Upper lobe of right lung (tissue), 1 donor: ENCODE measurements at regions not wholly inside any gene's neighbourhood (a gene's known extent, or its start where the extent isn't known, plus 50 kb on each side); places are given as distances from the start of the nearest gene placed in this dataset.

Experiments used
- ATAC-seq: fragments of 200-7000 bp; cut with Tn5 transposase; one replicate; pipeline ENCODE4 v1.9.1; 2020; ENCODE audit warnings: mild to moderate bottlenecking, moderate library complexity
- DNase-seq: peaks from one replicate; pipeline ENCODE4 v3.0.0-alpha.2; 2020
- H3K27ac ChIP-seq: fragments of 200-600 bp; one replicate; pipeline ENCODE4 v1.8.0; 2022
- H3K27me3 ChIP-seq: fragments of 200-600 bp; one replicate; pipeline ENCODE4 v1.8.0; 2022; ENCODE audit warnings: mild to moderate bottlenecking
- H3K36me3 ChIP-seq: fragments of 200-600 bp; one replicate; pipeline ENCODE4 v1.8.0; 2022
- H3K4me1 ChIP-seq: fragments of 200-600 bp; one replicate; pipeline ENCODE4 v1.8.0; 2022
- H3K4me3 ChIP-seq: fragments of 200-600 bp; one replicate; pipeline ENCODE4 v1.8.0; 2022; ENCODE audit warnings: mild to moderate bottlenecking
- H3K9me3 ChIP-seq: fragments of 200-600 bp; one replicate; pipeline ENCODE4 v1.8.0; 2022
- intact Hi-C: fragments of 100-400 bp; cut with DNase I; formaldehyde crosslinking; loops from one replicate; pipeline ENCODE4 v1.11.0; 2022
- TF ChIP-seq, protein P1 (sequence below): fragments of 200-600 bp; IDR thresholded peaks from one replicate; pipeline ENCODE4 v1.8.0; 2022; ENCODE audit warnings: antibody characterized with exemption
- donor health status: DM: no; HTN: yes; CAD: no; lungs with severe emphysema.

DNA sequence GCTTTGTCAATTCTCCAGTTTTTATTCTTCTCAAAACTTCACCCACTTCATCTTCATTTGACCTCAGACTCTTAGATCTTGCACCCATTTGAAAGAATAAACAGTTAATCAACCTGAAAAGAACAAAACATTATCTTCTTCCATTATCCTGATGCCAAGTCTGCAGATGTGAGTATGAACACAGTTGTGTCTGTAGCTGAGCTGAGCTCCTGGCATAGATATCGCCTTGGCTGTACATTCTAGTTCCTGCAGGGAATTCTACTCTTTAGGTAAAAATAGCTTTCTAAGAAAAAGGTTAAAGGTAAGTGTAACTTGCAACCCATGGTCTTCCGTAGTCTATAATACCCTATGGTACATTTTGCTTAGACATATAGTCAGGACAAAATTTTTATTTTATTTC, 169.7 kb downstream of the KCNA5 start:
- Histone ChIP-seq H3K36me3 (no peaks in the 10 kb centered on the region), H3K4me3 (no peak overlapping the region), H3K4me1 (no peaks in the 10 kb centered on the region), H3K27me3 (no peaks in the 10 kb centered on the region), H3K27ac (no peak overlapping the region), H3K9me3 (no peaks in the 10 kb centered on the region)
- TF ChIP-seq, protein P1, sequence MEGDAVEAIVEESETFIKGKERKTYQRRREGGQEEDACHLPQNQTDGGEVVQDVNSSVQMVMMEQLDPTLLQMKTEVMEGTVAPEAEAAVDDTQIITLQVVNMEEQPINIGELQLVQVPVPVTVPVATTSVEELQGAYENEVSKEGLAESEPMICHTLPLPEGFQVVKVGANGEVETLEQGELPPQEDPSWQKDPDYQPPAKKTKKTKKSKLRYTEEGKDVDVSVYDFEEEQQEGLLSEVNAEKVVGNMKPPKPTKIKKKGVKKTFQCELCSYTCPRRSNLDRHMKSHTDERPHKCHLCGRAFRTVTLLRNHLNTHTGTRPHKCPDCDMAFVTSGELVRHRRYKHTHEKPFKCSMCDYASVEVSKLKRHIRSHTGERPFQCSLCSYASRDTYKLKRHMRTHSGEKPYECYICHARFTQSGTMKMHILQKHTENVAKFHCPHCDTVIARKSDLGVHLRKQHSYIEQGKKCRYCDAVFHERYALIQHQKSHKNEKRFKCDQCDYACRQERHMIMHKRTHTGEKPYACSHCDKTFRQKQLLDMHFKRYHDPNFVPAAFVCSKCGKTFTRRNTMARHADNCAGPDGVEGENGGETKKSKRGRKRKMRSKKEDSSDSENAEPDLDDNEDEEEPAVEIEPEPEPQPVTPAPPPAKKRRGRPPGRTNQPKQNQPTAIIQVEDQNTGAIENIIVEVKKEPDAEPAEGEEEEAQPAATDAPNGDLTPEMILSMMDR: no peak
- ATAC-seq (no peak), DNase-seq (no peak)
- intact Hi-C loops: no loop called here

DNA sequence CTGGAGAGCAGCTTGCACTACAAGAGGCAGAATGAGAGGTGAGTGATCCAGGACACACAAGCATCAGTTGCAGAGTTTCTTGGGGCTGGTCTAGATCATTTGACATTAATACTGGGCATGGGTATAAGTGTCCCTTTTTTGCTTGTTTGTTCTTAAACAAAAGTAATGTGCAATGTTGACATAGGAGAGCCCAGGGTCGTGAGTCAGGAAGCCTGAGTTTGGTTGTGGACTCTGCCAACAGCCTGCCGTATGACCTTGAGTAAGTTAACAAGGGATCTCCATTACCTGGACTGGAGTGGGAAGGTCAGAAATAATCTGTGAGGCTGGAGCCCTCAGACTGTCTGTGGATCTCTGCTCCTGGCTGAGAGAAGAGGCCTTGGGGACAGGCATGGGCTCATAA, 170.3 kb downstream of the KCNA5 start:
- no peak for ATAC-seq
- no peaks in the 10 kb centered on the region for H3K27me3 ChIP-seq
- no peak for DNase-seq
- no peak overlapping the region for H3K4me3 ChIP-seq
- H3K9me3 ChIP-seq: no peaks in the 10 kb centered on the region
- no peaks in the 10 kb centered on the region for H3K36me3 ChIP-seq
- intact Hi-C loops: no loop called here
- H3K4me1 ChIP-seq: no peaks in the 10 kb centered on the region
- TF ChIP-seq, protein P1: no peak
- H3K27ac ChIP-seq: no peak overlapping the region

DNA sequence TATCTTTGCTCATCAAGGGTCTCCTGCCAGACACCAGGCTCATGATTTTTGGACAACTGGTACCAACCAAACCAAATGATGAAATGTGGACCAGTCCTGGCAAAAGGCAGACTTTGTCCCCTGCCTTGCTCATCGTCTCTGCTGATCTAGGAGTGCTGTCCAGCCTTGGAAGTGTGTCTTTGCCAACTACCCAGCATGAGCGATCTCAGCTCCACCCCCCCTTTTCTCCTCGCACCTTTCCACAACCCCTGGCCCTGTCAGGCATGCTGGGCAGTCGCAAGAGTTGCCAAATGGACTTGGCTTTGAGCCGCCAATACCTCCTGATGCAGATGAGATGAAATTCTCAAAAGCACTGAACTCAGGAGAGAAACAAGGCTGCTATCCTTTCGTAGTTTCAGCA, 174.3 kb downstream of the KCNA5 start:
- ATAC-seq: no peak
- H3K27ac ChIP-seq: no peak overlapping the region
- intact Hi-C loops: no loop called here
- H3K4me3 ChIP-seq: no peak overlapping the region
- no peaks in the 10 kb centered on the region for H3K27me3 ChIP-seq
- H3K9me3 ChIP-seq: no peaks in the 10 kb centered on the region
- no peak for DNase-seq
- H3K36me3 ChIP-seq: no peaks in the 10 kb centered on the region
- TF ChIP-seq, protein P1: no peak
- H3K4me1 ChIP-seq: no peaks in the 10 kb centered on the region

DNA sequence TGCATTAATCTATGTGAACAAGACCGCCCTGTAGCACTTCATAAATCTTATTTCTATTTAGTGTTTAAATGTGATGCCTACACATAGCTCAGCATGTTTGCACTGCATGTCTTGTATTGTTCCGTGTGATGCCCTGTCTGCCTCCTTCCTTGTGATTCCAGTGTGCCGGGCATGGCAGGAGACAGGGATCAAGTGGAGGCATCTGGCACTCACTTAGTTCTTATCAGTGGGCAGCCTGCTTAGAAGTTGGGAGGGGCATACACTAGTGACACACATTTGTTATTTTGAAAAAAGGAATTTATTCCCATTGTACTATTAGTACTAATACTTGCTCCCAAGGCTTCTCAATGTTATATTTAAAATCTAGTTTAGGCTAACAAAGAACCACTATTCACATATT, 176.4 kb downstream of the KCNA5 start:
- no peak overlapping the region for H3K4me3 ChIP-seq
- TF ChIP-seq, protein P1: no peak
- no peak overlapping the region for H3K27ac ChIP-seq
- H3K9me3 ChIP-seq: no peaks in the 10 kb centered on the region
- DNase-seq (no peak), ATAC-seq (no peak)
- intact Hi-C loops: no loop called here
- H3K27me3 ChIP-seq: no peaks in the 10 kb centered on the region
- H3K36me3 ChIP-seq: no peaks in the 10 kb centered on the region
- no peaks in the 10 kb centered on the region for H3K4me1 ChIP-seq

DNA sequence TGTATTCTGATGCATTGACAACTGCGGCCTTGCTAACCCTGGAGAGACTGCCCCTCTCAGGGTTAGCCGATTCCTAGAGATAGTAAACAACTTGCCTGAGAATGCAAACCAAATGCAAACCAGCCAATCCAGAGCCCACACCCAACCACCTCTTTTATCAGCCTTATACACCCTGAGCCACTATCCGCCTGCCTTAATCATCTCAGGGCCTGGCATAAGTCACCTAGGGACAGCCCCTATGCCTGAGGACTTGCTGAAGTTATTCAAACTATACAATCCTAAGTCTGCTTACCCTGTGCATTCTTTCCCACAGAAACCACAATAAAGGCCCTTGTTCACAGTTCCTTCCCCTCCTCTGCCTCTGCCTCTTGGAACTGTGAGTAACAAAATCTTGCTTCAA, 177.2 kb downstream of the KCNA5 start:
- H3K36me3 ChIP-seq: no peaks in the 10 kb centered on the region
- H3K4me1 ChIP-seq: no peaks in the 10 kb centered on the region
- no peak overlapping the region for H3K27ac ChIP-seq
- no peak for ATAC-seq
- DNase-seq: no peak
- no peak overlapping the region for H3K4me3 ChIP-seq
- no peaks in the 10 kb centered on the region for H3K9me3 ChIP-seq
- H3K27me3 ChIP-seq: no peaks in the 10 kb centered on the region
- TF ChIP-seq, protein P1: no peak
- intact Hi-C loops: no loop called here

DNA sequence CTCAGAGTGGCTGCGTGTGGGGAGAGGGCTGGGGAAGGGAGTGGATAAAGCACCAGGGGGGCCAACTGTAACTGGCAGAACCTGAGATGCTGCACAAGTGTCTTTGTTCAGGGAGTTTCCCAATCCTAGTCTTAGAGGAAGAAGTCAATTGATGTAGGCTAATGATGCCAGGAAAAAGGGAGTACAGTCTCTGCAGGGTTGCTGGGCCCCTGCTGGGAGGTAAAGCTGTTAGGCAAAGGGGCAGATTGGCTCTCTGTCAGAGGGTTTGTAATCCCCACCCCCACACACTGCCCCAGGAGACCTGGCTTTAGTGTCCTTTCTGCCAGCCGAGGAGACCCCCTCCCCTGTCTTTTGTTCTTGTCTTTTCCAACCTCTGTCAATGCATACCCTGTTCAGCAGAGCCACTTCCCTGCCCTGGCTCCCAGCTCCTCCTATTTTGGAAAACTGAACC, 178.4 kb downstream of the KCNA5 start:
- Histone ChIP-seq H3K4me3 (no peak overlapping the region), H3K27me3 (no peaks in the 10 kb centered on the region), H3K9me3 (no peaks in the 10 kb centered on the region), H3K4me1 (no peaks in the 10 kb centered on the region), H3K36me3 (no peaks in the 10 kb centered on the region), H3K27ac (no peak overlapping the region)
- intact Hi-C loops: no loop called here
- TF ChIP-seq, protein P1: no peak
- ATAC-seq (no peak), DNase-seq (no peak)
